AG04450 (cell line): ENCODE measurements at regions not wholly inside any gene's neighbourhood (a gene's known extent, or its start where the extent isn't known, plus 50 kb on each side); places are given as distances from the start of the nearest gene placed in this dataset.

Experiments used
- CTCF ChIA-PET: fragments of 300-600, 350-600 bp; formaldehyde crosslinking; extraction: SDS; loops from one replicate; lab custom pipeline; 2022; ENCODE audit warnings: antibody characterized with exemption, inconsistent platforms; lab: Charles Lee
- POLR2A ChIA-PET: fragments of 350-600 bp; formaldehyde crosslinking; extraction: SDS; loops from one replicate; lab custom pipeline; 2021; ENCODE audit warnings: antibody characterized with exemption, inconsistent platforms; lab: Yijun Ruan, JAX
- DNase-seq: peaks from one replicate; pipeline ENCODE4 v3.0.0-alpha.2; 2011; ENCODE audit warnings: low read depth, low spot score
- H3K27ac ChIP-seq: one replicate; pipeline ENCODE4 v1.5.1; 2012; ENCODE audit warnings: low read depth, low read length, control low read depth
- H3K27me3 ChIP-seq: one replicate; pipeline ENCODE4 v1.6.0; 2012; ENCODE audit warnings: low read length; ENCODE audit not compliant: control insufficient read depth, insufficient read depth
- H3K4me3 ChIP-seq: 2 replicates; pipeline ENCODE4 v1.5.1; 2011; ENCODE audit warnings: mild to moderate bottlenecking, low read depth, low read length, control low read depth
- H3K9me3 ChIP-seq: 2 replicates; pipeline ENCODE4 v1.5.1; 2012; ENCODE audit warnings: low read length; ENCODE audit not compliant: control insufficient read depth, insufficient read depth
- TF ChIP-seq, protein P1 (sequence below): IDR thresholded peaks from 2 replicates; pipeline ENCODE4 v1.5.1; 2011; ENCODE audit warnings: low read depth, low read length, control low read depth, inconsistent platforms

DNA sequence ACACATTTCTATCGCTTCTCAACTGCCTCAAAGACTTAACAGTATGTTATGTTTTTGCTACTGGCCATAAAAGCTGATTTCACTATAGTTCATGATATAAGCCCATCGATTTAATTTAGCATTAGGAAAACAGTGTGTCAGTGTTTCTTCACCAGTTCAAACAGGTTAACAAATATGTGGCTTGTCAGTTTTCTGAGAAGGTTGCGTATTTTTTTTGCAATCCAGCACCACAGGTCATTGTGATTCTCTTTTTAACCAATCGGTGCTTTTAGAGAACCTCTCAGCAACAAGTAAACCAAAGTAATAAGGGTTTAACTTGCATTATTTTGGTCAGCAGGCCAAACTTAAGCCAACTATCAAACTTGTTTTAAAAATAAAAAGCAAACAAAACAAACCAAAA is 409.6 kb downstream of the NFIB start:
- Histone ChIP-seq H3K9me3 (no peaks in the 10 kb centered on the region), H3K27ac (no peak overlapping the region), H3K27me3 (no peaks in the 10 kb centered on the region), H3K4me3 (no peak overlapping the region)
- POLR2A ChIA-PET: no interaction called here
- no peak for DNase-seq
- TF ChIP-seq, protein P1, sequence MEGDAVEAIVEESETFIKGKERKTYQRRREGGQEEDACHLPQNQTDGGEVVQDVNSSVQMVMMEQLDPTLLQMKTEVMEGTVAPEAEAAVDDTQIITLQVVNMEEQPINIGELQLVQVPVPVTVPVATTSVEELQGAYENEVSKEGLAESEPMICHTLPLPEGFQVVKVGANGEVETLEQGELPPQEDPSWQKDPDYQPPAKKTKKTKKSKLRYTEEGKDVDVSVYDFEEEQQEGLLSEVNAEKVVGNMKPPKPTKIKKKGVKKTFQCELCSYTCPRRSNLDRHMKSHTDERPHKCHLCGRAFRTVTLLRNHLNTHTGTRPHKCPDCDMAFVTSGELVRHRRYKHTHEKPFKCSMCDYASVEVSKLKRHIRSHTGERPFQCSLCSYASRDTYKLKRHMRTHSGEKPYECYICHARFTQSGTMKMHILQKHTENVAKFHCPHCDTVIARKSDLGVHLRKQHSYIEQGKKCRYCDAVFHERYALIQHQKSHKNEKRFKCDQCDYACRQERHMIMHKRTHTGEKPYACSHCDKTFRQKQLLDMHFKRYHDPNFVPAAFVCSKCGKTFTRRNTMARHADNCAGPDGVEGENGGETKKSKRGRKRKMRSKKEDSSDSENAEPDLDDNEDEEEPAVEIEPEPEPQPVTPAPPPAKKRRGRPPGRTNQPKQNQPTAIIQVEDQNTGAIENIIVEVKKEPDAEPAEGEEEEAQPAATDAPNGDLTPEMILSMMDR: no peak
- CTCF ChIA-PET: no interaction called here

DNA sequence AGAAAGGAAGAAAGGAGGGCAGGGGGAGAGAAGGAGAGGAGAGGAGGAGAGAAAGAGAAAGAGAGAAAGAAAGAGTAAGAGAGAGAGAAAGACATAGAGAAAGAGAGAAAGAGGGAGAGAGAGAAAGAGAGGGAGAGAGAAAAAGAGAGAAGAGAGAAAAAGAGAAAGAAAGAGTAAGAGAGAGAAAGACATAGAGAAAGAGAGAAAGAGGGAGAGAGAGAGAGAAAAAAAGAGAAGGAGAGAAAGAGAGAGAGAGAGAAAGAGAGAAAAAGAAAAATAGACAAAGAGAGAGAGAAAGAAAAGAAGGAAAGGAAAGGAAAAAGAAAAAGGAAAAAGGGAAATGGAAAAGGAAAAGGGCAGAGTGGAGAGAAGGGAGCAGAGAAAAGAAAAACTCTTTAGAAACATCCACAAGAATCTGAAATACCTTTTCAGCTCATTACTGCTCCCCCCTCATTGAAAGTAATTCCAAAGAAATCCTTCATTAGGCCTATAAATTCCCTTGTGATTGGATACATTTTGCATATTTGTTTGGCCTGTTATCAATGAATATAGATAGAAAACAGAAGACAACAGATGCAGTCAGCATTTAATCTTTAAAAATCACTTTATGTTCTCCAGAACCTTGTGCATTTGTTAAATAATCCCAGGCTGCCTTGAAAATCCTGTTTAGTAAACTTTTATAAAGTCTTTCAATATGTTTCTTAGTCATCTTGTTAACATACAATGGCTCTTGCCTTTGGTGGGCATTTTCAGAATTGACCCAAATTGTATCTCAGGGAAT is 411.5 kb downstream of the NFIB start:
- Histone ChIP-seq H3K4me3 (no peak overlapping the region), H3K9me3 (no peaks in the 10 kb centered on the region), H3K27ac (no peak overlapping the region), H3K27me3 (peaks cover 2% of the 10 kb centered on the region)
- TF ChIP-seq, protein P1: no peak
- POLR2A ChIA-PET: no interaction called here
- CTCF ChIA-PET: no interaction called here
- DNase-seq: no peak

DNA sequence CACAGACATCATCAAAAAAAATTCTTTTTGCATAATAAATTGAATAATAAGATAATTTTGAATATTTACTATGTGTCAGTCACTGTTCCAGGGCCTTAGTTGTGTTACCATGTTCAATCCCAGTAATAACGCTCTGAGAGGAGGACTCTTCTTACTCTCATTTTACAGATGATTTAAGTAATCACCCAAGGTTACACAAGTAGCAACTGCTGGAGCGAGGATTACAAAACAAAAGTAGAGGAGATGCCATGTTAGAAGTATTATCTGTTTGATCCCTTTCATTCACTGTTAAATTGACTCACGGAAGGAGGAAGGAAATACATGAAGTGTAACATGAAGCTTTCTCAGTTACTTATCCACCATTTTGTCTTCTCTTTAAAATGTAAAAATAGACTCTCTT is 412.8 kb downstream of the NFIB start:
- Histone ChIP-seq H3K27ac (no peak overlapping the region), H3K4me3 (no peak overlapping the region), H3K9me3 (no peaks in the 10 kb centered on the region), H3K27me3 (peaks cover 2% of the 10 kb centered on the region)
- DNase-seq: no peak
- ChIA-PET CTCF (no interaction called here), POLR2A (no interaction called here)
- TF ChIP-seq, protein P1: no peak

DNA sequence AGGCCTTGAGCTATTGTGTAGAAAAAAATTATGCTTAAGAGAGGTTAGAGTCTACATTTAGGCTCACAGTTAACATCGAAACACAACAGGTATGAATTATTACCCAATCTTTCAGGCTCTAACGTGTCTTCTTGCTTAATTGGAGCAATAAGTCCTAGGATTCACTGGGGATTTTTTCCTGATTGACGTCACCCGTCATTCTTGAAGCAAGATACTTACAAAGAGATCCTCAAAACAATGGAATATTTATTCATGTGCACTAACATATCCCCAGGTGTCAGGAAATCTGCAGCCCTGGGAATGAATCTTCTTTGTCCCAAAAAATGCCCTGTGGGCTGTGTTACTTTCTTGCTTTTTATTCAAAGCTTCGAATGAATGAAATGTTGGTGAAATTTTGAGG is 413.5 kb downstream of the NFIB start:
- ChIA-PET POLR2A (no interaction called here), CTCF (no interaction called here)
- H3K9me3 ChIP-seq: no peaks in the 10 kb centered on the region
- TF ChIP-seq, protein P1: no peak
- no peak overlapping the region for H3K4me3 ChIP-seq
- DNase-seq: no peak
- peaks cover 2% of the 10 kb centered on the region for H3K27me3 ChIP-seq
- no peak overlapping the region for H3K27ac ChIP-seq

DNA sequence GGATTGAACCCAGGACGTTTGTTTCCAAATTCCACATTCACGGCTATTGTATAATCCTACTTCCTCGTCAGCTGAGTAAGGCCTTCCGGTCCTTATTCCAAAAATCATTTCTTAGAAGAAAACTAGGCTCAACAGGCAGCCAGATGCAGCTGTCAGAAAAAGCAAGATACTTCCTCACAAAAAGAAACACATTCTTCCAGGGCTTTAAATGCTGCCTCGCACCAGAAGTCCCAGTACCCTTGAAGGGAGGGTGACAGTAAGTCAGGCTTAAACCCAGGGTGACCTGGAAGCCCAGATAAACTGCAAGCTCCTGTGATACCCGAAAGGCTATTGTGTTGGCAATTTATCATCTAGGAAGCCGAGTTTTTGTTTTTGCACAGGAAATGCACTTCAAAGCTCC is 414.0 kb downstream of the NFIB start:
- CTCF ChIA-PET: no interaction called here
- TF ChIP-seq, protein P1: no peak
- Histone ChIP-seq H3K9me3 (no peaks in the 10 kb centered on the region), H3K4me3 (no peak overlapping the region), H3K27ac (no peak overlapping the region), H3K27me3 (peaks cover 2% of the 10 kb centered on the region)
- POLR2A ChIA-PET: no interaction called here
- DNase-seq: no peak
